DMS53 treated with DMSO at 0.1 percent for 48 hours (cell line): ENCODE measurements at regions not wholly inside any gene's neighbourhood (a gene's known extent, or its start where the extent isn't known, plus 50 kb on each side); places are given as distances from the start of the nearest gene placed in this dataset.

Experiments
- DNase-seq: peaks from one replicate; lab custom pipeline; 2025; ENCODE audit not compliant: unreplicated experiment; lab: John Stamatoyannopoulos, UW

GRCh38 chr6:170100046-170100445 is 190.8 kb downstream of the DLL1 start:
- no peak for DNase-seq

DNA sequence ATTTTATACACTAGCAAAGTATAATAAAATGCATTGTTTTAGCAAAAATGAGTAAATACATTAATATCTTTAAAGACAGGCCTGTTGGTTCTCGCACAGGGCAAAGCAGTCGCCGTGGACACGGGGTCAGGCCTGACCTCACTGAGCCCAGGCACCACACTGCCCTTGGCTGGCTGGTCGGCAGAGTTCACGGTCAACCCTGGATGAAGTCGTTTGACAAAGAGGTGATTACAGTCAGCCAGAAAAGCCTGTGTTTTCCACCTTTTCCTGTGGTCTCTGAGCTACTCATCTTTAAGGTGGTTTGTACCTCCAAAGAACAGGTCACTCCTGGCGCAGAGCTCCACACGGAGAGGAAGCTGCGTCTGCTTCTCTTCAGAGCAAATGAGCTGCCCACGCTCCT is 191.5 kb downstream of the DLL1 start:
- DNase-seq = no peak

- no peak for DNase-seq
Observed at GRCh38 chr6:170098428-170099170, 192.3 kb downstream of the DLL1 start.

DNA sequence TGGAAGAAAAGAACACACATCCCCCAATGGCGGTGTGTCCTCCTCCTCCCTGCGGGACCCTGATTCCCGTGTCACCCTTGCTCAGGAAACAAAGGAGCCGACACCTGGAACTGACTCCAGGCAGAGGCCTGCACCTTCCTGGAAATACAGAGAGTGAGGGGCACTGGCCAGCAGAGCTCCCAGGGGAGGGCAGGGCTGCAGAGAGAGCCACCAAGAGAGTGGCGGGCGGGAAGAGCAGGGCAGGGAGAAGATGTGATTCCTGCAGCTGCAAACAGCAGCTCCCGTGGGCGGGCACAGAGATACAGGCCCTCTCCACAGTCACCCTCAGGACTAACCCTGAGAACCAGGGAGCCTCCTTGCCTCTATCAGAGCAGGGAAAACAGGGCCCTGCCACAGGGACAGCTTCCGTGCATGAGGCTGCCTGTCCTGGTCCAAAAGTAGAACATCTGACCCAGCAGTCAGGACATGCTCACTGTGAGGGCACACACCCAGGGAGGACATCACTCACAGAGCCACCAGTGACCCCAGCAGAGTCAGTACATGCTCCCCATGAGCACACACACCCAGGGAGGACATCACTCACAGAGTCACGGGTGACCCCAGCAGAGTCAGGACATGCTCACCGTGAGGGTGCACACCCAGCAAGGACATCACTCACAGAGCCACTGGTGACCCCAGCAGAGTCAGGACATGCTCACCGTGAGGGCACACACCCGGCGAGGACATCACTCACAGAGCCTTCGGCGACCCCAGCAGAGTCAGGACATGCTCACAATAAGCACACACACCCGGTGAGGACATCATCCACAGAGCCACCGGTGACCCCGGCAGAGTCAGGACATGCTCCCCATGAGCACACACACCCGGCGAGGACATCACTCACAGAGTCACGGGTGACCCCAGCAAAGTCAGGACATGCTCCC is 193.1 kb downstream of the DLL1 start:
- DNase-seq = no peak

- no peak for DNase-seq
Observed at GRCh38 chr6:170096803-170097504, 193.9 kb downstream of the DLL1 start.

DNA sequence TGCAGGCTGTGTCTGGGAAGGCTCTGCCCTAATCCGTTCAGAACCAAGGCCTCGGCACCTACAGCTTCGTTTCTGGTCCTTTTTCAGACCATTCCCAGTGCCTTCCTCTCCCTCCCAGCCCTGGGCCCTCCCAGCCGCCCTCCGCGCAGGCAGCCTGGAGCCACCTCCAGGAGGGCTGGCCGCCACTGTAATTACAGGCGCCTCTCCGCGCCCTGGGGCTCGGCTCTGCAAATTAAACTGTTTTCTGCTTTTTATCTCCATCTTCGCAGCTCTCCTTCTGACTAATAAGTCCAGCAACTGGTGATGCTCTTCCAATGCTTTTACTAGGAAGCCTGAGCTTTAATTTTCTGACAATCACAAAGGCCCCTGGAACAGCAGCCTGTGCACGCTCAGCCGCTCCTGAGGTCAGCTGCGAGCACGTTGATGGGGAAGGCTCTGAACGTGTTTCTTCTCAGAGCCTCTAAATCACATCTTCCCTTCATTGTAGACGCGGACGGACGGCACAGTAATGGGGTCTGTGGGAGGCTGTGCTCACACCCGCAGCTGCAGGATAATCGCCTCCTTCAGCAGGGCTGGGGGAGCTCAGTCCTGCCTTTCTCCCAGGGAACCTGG is 194.6 kb downstream of the DLL1 start:
- no peak for DNase-seq

GRCh38 chr6:170095273-170095981 is 195.5 kb downstream of the DLL1 start:
- no peak for DNase-seq

- no peak for DNase-seq
Observed at GRCh38 chr6:170094686-170095272, 196.1 kb downstream of the DLL1 start.

DNA sequence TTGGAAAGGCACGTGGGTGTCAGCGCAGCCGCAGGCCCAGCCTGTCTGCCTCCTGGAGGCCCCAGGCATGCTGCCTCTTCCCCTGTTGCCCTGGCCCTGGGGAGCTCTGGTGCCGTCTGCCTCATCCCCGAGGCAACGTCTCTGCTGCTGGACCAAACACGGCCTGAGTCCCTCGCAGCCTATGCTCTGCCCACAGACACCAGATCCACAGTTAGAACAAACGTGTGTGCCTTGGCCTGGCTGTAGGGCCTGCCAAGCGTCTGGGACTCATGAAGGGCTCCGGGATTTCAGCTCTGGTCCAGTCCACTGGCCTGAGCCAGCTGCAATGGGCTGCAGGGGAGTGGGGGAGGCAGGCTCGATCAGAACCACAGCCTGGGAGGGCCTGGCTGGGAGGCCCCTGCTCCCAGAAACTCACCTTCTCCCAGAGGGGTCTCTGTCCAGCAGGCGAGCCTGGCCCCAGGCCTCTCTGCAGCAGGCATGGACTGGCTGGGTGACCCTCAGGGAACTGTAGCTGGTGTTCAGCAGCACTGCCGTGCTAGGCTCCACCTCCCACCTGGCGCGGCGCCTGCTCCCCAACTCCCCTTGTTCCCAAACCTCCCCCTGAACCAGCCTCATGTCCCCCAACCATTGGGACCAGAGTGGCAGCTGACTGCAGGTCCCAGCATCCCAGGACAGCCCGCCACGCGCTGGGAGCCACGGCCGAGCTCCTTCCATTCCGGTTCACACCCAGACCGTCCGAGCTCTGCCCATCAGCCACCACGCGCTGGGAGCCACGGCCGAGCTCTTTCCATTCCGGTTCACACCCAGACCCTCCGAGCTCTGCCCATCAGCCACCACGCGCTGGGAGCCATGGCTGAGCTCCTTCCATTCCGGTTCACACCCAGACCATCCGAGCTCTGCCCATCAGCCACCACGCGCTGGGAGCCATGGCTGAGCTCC is 197.0 kb downstream of the DLL1 start:
- DNase-seq = no peak

- no peak for DNase-seq
Observed at GRCh38 chr6:170093276-170093657, 197.6 kb downstream of the DLL1 start.

- no peak for DNase-seq
Observed at GRCh38 chr6:170092826-170093225, 198.1 kb downstream of the DLL1 start.

DNA sequence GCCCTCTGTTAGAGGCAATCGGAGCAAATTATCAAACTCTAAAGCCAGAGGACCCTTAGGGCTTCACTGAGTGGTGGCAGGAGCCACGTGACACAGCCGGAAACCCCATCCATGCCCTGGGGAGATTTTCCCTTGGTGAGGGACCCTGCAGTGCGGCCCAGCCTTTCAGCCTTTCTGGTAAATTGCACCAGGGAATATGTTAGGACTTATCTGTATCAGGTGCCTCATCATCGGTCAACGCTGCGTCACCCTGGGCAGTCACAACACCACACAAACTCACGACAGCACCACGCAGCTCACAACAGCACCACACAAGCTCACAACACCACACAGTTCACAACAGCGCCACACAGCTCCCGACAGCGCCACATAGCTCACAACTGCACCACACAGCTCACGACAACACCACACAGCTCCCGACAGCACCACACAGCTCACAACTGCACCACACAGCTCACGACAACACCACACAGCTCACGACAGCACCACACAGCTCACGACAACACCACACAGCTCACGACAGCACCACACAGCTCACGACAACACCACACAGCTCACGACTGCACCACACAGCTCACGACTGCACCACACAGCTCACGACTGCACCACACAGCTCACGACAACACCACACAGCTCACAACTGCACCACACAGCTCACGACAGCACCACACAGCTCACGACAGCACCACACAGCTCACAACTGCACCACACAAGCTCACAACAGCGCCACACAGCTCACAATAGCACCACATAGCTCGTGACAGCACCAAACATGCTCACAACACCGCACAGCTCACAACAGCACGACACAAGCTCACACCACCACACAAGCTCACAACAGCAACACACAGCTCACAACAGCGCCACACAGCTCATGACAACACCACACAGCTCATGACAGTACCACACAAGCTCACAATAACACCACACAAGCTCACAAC is 199.0 kb downstream of the DLL1 start:
- DNase-seq = no peak

DNA sequence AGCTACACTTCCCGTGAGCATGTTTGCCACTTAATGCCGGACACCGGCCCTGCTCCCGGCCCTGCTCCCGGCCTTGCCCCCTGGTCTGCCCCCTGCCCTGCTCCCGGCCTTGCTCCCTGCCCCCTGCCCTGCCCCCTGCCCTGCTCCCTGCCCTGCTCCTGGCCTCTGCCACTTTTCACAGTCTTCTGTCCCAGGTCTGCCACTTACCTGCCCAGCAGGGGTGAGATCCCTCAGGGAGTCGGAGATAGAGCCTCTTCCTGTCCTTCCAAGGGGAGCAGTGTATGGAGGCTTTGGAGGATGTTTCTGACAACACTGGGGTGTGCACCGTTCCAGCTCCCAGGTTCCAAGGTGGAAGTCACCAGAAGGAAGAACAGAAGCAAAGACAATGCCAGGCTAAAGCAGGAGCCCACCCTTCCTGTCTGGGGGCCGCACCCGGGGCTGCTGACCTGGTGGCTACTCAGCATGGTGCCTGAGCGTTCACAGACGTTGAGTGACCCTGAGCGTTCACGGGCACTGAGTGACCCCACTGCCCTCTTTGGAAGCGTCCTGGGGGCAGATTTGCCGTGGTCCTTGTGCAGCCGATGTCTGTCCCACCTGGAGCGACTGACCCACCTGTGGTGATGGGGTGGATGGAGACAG is 199.8 kb downstream of the DLL1 start:
- no peak for DNase-seq

DNA sequence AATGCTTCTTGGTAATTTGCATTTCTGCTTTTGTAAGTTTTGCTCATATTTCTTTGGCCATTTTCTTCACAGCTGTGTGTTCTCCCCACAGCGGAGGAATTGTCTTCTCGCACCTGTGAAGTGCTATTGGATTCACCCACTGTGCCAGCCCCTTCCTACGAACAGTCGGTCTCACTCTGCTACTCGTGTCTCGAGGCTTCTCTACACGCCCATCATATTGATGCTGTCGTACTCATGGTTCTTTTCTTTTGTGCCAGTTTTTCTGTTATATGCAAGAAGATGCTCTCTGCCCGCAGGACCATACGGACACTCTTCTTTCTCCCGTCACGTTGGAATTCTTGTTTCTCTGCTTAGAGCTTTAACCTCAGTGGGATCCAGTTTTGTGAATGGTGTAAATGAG is 200.3 kb downstream of the DLL1 start:
- no peak for DNase-seq

DNA sequence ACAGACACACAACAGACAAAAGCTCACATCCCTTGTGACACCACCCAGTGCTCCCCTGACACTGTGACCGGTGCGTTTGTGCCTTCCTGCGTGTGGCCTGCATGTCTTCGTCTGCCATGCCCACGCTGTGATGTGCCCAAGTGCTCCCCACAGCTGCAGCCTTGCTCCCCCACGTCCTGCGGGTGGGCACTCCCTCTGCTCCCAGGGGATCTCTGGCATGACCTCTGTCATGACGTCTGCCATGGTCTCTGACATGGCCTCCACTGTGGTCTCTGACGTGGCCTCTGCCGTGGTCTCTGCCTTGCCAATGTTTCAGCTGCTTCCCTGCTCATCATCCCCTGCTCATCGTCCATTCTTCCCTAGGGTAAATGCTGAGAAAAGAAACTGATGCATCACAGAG is 200.9 kb downstream of the DLL1 start:
- no peak for DNase-seq

GRCh38 chr6:170088582-170088955 is 202.3 kb downstream of the DLL1 start:
- no peak for DNase-seq

DNA sequence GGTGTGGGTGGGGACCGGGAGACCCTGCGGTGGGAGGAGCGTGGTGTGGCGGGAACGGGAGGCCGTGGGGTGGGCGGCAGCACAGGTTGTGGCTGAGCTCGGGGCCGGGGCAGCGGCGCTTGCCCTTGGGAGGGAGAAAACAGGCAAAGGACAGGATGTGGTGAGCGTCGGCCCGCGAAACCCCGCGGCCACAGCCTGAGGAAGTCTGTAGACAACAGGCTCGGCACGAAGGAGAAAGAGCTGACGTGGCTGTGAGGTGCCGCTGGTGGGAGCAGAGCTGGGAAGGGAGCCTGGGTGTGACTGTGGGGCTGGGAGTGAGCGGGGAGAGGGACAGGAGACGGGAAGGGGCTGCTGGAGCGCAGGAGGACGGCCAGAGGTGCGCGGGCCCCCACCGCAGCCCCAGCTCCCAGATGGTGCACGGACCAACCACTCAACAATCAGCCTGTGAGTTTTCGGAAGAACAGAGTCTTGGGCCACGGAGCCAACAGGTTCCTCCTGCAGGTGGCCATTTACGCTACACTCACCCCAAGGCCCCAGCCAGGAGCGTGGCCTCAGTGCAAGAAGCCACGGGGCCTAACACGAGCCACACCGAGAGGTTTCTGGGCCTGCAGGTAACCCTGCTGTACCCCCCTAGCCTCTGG is 202.8 kb downstream of the DLL1 start:
- no peak for DNase-seq
